Gastroesophageal sphincter (tissue), 4 donors: ENCODE measurements at regions not wholly inside any gene's neighbourhood (a gene's known extent, or its start where the extent isn't known, plus 50 kb on each side); places are given as distances from the start of the nearest gene placed in this dataset.

ENCODE experiments used
- ATAC-seq: fragments of 150-250 bp; one replicate; pipeline ENCODE4 v1.9.1; 2016; ENCODE audit warnings: mild to moderate bottlenecking, moderate library complexity
- H3K27ac ChIP-seq, 4 donors: fragments of 200-600 bp; sonication (generic) in 3 of 4; 1 replicate in 3 of 4; 2 replicates in 1 of 4; pipeline ENCODE4 v1.5.1; 2016 to 2019
- H3K27me3 ChIP-seq: fragments of 200-600 bp; sonication (generic); one replicate; pipeline ENCODE4 v1.5.1; 2019
- H3K36me3 ChIP-seq, 2 donors: fragments of 200-600 bp; sonication (generic); one replicate each; pipeline ENCODE4 v1.5.1; 2019; ENCODE audit warnings: control low read depth in 1 of 2
- H3K4me1 ChIP-seq, 3 donors: fragments of 200-600 bp; sonication (generic); 1 replicate in 2 of 3; 2 replicates in 1 of 3; pipeline ENCODE4 v1.5.1; 2016 to 2019; ENCODE audit warnings: control low read depth in 2 of 3
- H3K4me3 ChIP-seq, 2 donors: fragments of 200-600 bp; sonication (generic); one replicate each; pipeline ENCODE4 v1.5.1; 2019; ENCODE audit warnings: mild to moderate bottlenecking in 1 of 2, moderate library complexity in 1 of 2
- H3K9me3 ChIP-seq, 3 donors: fragments of 200-600 bp; sonication (generic); one replicate each; pipeline ENCODE4 v1.5.1; 2017 to 2019; ENCODE audit warnings: control low read depth in 2 of 3
- CTCF ChIP-seq, 4 experiments: fragments of 200-600 bp in 2 of 4; fragments of 450-650 bp in 2 of 4; sonication (generic) in 1 of 4; IDR thresholded peaks; one replicate each; pipeline ENCODE4 v1.5.1; 2017 to 2019; ENCODE audit warnings: antibody characterized with exemption in 4 of 4, mild to moderate bottlenecking in 2 of 4, moderate library complexity in 2 of 4
- EP300 ChIP-seq: sonication (generic); formaldehyde crosslinking; IDR thresholded peaks from one replicate; pipeline ENCODE4 v1.6.1; 2017; ENCODE audit warnings: antibody characterized with exemption, mild to moderate bottlenecking
- POLR2A ChIP-seq, 2 donors: fragments of 450-650 bp; IDR thresholded peaks; one replicate each; pipeline ENCODE4 v1.6.1; 2017; ENCODE audit warnings: antibody characterized with exemption in 2 of 2, mild to moderate bottlenecking in 2 of 2, moderate library complexity in 1 of 2
- POLR2AphosphoS5 ChIP-seq: sonication (generic); formaldehyde crosslinking; IDR thresholded peaks from one replicate; pipeline ENCODE4 v1.6.1; 2017; ENCODE audit warnings: antibody characterized with exemption
- WGBS, 2 donors: methylation state at CpG; one replicate each; pipeline ENCODE4 v1.1.5; 2018; ENCODE audit warnings: low coverage in 1 of 2; 5-methylcytosine and 5-hydroxymethylcytosine counted together

DNA sequence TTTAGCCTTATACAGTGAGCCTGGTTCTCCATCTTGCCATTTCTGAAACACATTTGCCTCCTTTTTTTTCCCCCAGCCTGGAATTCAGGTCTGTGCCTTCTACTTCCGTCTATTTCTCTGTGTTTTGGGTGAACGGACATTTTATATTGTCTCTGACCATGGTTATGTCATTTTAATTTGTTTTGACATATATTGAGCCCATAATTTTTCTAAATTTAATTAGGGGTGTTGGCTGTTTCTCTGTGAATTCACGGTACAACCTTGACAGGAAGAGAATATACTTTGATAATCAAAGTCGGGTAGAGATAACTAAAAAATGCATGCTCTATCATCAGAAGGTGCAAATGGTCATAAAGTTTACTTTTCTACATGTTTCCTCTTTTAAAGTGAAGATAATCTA lies 361.4 kb downstream of the VGLL3 start:
- H3K27me3 ChIP-seq, result no peaks in the 10 kb centered on the region
- H3K4me1 ChIP-seq, result no peaks in the 10 kb centered on the region
- H3K36me3 ChIP-seq, result no peaks in the 10 kb centered on the region
- 53 to 64% methylated on average over 4 of the region's 4 CpGs for WGBS, 2 donors
- no peak for TF ChIP-seq EP300
- no peak for TF ChIP-seq POLR2A (IDR thresholded peaks at IDR 0.05)
- no peak for TF ChIP-seq POLR2AphosphoS5
- TF ChIP-seq CTCF (IDR thresholded peaks at IDR 0.05), result no peak
- H3K9me3 ChIP-seq, result no peaks in the 10 kb centered on the region
- H3K4me3 ChIP-seq, result no peak overlapping the region
- no peak overlapping the region for H3K27ac ChIP-seq
- ATAC-seq, result no peak

GRCh38 chr3:86624192-86624591 lies 366.8 kb downstream of the VGLL3 start:
- H3K36me3 ChIP-seq, result no peaks in the 10 kb centered on the region
- TF ChIP-seq CTCF (IDR thresholded peaks at IDR 0.05), result no peak
- no peak for TF ChIP-seq EP300
- H3K4me1 ChIP-seq, result no peaks in the 10 kb centered on the region
- no peak for ATAC-seq
- no peak overlapping the region for H3K27ac ChIP-seq
- H3K4me3 ChIP-seq, result no peak overlapping the region
- H3K27me3 ChIP-seq, result no peaks in the 10 kb centered on the region
- H3K9me3 ChIP-seq, result no peaks in the 10 kb centered on the region
- 83 to 94% methylated on average over 1 to 2 of the region's 2 CpGs for WGBS, 2 donors

DNA sequence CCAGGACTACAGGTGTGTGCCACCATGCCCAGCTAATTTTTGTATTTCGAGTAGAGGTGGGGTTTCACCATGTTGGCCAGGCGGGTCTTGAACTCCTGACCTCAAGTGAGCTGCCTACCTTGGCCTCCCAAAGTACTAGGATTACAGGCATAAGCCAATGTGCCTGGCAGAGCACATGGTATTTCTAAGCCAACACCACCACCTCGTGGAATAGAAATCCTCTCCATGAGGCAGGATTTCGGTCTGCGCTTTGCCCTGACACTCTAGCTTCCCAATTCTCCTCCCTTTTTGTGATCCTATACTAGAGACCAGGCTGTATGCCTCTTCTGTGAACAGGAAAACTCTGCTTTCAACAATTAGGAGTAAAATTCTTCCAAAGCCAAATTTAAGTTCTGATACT lies 372.2 kb downstream of the VGLL3 start:
- no peak for ATAC-seq
- TF ChIP-seq POLR2A (IDR thresholded peaks at IDR 0.05) (no peak), CTCF (IDR thresholded peaks at IDR 0.05) (no peak), EP300 (no peak)
- Histone ChIP-seq H3K4me3 (no peak overlapping the region), H3K9me3 (no peaks in the 10 kb centered on the region), H3K36me3 (no peaks in the 10 kb centered on the region), H3K4me1 (no peaks in the 10 kb centered on the region), H3K27me3 (no peaks in the 10 kb centered on the region), H3K27ac (no peak overlapping the region)
- 71 to 89% methylated on average over 3 to 4 of the region's 5 CpGs for WGBS, 2 donors

DNA sequence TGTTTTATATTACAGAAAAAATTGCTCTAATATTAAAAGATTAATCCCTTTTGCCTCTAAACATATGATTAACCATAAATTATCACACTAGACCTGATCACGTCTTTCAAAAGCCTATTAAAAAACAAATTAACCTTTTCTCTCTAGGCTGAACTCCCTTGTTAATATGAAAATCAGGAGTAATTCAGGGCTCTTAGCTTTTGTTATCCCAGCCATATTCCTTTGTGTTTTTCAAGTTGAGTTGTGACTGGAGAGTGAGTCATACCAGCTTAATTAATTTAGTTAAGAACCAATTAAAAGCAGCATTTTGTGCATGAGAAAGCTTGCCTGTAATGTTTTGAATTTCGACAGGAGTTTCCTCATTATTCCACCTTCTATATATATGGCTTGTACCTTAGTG lies 385.8 kb downstream of the VGLL3 start:
- H3K4me3 ChIP-seq, result no peak overlapping the region
- 42 to 48% methylated on average over 2 of the region's 2 CpGs for WGBS, 2 donors

DNA sequence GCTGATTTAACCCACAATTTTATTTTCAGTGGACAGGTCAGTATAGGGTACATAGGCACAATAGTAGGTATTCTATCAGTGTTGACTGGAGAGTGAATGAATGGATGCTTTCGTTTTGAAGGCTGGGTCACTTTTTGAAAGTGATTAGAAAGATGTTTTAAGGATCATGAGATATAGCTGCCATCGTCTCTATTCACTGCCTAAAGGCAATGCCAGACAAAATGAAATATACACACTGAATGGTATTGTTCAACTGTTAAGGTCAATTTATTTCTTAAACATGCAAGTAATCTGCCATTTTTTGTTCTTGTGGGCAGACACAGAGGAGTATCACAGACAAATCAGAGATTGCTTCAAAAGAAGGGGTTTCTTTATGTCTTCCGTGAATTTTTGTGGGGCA lies 395.3 kb downstream of the VGLL3 start:
- ATAC-seq, result no peak
- 77 to 80% methylated on average over 3 of the region's 3 CpGs for WGBS, 2 donors

More for the DNA sequence above, 385.8 kb downstream of the VGLL3 start:
- no peak overlapping the region for H3K27ac ChIP-seq
- H3K4me1 ChIP-seq, result no peaks in the 10 kb centered on the region
- no peak for ATAC-seq
- H3K27me3 ChIP-seq, result no peaks in the 10 kb centered on the region
- no peaks in the 10 kb centered on the region for H3K9me3 ChIP-seq
- H3K36me3 ChIP-seq, result no peaks in the 10 kb centered on the region
- TF ChIP-seq POLR2AphosphoS5, result no peak
- no peak for TF ChIP-seq CTCF (IDR thresholded peaks at IDR 0.05)
- no peak for TF ChIP-seq EP300
- no peak for TF ChIP-seq POLR2A (IDR thresholded peaks at IDR 0.05)

More for the DNA sequence above, 395.3 kb downstream of the VGLL3 start:
- Histone ChIP-seq H3K27me3 (no peaks in the 10 kb centered on the region), H3K36me3 (no peaks in the 10 kb centered on the region), H3K4me1 (no peaks in the 10 kb centered on the region), H3K9me3 (no peaks in the 10 kb centered on the region), H3K27ac (no peak overlapping the region), H3K4me3 (no peak overlapping the region)
- TF ChIP-seq POLR2AphosphoS5 (no peak), POLR2A (IDR thresholded peaks at IDR 0.05) (no peak), EP300 (no peak), CTCF (IDR thresholded peaks at IDR 0.05) (no peak)
